GM21786 (cell line): ENCODE measurements at regions not wholly inside any gene's neighbourhood (a gene's known extent, or its start where the extent isn't known, plus 50 kb on each side); places are given as distances from the start of the nearest gene placed in this dataset.

Experiments
- ATAC-seq: cut with Tn5 transposase; IDR thresholded peaks from one replicate; pipeline ENCODE4 v1.9.1; 2021; ENCODE audit not compliant: unreplicated experiment

GRCh38 chr4:43766648-43767047 lies 682.0 kb downstream of the KCTD8 start:
- peak; percentile 37 for ATAC-seq

GRCh38 chr4:43776371-43776770 lies 672.2 kb downstream of the KCTD8 start:
- no peak for ATAC-seq

GRCh38 chr4:43778187-43778915 lies 670.3 kb downstream of the KCTD8 start:
- ATAC-seq, result peak; percentile 87

- ATAC-seq, result no peak
These were observed 667.5 kb downstream of the KCTD8 start for GRCh38 chr4:43781125-43781524.

DNA sequence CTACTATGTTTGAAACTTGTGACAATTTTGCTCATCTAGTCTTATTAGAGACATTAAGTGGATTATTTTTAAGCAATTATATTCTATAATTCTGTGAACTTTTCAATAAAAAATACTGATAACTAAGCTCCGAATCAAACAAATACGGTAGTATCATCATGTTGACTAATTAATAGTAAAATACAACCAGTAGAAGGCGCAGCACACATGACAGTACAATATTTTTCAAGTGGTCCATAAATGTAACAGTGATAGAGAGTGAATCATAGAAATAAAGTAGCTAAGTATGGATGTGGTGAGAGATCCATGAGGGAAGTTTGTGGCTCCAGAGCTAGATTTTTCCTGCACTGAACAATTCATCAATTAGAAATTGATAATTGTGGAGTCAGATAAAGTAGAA lies 666.2 kb downstream of the KCTD8 start:
- no peak for ATAC-seq

DNA sequence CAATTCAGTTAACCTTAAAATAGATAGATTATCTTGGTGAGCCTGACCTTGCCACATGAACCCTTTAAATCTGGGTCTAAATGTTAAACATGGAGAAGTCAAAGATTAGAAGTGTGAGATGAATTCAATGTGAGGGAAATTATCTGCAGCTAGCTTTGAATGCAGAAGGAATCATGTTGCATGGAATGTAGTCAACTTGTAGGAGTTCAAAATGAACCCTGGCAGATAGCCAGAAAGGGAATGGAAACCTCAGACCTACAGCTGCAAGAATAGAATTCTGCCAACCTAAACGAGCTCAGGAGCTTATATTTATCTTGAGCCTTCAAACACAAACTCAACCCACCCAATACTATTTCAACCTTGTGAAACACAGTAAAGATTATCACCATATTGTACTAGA lies 632.5 kb downstream of the KCTD8 start:
- no peak for ATAC-seq

DNA sequence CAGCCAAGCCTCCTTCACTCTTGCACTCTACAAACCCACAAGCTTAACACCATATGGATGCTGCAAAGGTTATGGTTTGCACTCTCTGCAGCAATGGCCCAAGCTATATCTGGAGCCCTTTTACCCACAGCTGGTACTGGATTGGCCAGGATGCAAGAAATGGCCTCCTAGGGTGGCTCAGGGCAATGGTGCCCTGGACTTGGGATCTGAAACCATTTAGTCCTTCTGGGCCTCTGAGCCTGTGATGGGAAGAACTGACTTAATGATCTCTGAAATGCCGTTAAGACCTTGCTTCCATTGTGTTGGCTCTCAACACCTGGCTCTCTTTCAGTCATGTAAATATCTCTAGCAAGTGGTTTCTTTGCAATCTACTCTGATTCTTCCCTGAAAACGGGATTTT lies 626.0 kb downstream of the KCTD8 start:
- ATAC-seq, result no peak

DNA sequence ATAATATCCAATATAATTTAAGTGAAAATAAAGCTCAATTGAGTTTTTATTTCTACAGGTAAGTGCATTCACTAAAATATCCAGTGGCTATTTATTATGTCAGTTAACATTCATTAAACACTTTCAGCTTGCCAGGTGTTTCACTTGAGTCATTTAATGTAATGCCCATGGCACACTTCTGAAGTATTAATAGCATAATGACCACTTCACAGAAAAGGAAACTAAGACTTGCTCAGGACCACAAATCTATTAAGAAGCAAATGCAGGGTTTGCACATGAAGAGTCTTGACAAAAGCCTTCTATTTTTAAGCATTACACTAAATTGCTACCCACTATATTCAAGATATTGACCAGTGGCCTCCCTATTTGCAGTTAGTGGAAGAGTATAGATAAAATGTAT lies 612.7 kb downstream of the KCTD8 start:
- ATAC-seq, result peak; percentile 58

GRCh38 chr4:43837171-43837570 lies 611.4 kb downstream of the KCTD8 start:
- no peak for ATAC-seq

GRCh38 chr4:43837604-43838003 lies 611.0 kb downstream of the KCTD8 start:
- no peak for ATAC-seq

- ATAC-seq, result no peak
These were observed 606.0 kb downstream of the KCTD8 start for GRCh38 chr4:43842594-43842993.

DNA sequence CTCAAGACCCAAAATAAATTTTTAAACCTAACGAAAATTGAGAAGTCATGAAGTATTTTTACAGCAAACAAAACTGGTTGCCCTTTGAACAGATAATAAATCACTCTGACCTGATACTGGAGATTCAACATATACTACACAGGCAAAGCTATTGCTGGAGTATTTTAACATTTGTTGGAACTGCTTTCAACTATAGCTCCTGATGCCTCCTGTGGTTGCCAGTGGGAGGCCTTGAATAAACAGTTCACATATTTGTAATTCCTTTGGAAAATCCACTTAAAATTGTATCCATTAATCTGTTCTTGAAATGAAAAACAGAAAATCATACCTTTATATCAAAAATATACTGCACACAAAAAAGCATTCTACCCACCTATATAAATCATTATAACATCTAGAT lies 605.1 kb downstream of the KCTD8 start:
- no peak for ATAC-seq

- no peak for ATAC-seq
These were observed 602.5 kb downstream of the KCTD8 start for GRCh38 chr4:43846111-43846587.

GRCh38 chr4:43853565-43854264 lies 594.9 kb downstream of the KCTD8 start:
- no peak for ATAC-seq

DNA sequence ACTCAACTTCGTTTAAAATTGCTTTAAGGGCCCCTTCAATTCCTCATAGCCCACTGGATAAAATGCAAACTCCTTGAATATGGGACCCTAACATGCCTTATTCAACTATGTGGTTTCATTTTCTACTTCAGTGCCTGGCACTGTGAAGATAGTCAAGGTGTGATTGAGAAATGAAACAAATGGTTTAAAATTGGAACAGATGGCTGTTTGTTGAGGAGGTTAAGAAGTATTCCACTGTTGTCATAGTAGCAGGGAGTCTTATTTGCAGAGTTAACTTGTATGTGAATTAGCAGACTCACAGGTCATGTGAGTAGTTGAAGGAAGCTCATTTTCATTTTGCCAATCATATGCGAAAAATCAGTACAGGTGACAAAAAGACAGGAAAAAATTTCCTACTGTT lies 593.3 kb downstream of the KCTD8 start:
- ATAC-seq, result no peak

DNA sequence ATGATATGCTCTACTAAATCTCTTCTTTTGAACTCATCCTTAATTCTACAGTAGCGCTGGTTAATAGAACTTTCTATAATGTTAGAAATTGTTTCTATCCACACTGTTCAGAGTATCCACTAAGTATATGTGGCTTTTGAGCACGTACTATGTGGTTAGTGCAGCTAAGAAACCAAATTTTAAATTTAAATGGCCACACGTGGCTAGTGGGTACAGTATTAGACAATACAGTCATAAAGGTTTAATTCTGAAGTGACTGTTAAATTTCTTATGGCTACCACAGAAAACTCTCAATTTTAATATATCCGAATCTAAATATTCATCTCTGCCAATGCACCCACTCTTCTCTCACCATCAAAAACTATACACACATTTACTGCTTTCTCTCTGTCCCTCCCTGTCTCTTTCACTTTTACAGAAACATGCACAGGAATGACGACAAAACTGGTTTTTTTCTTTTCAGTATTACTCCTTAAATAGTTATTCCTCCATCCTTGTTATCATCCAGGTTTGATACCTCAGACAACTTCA lies 583.9 kb downstream of the KCTD8 start:
- no peak for ATAC-seq

- ATAC-seq, result no peak
These were observed 580.7 kb downstream of the KCTD8 start for GRCh38 chr4:43867908-43868307.

GRCh38 chr4:43875655-43876054 lies 573.0 kb downstream of the KCTD8 start:
- ATAC-seq, result no peak

DNA sequence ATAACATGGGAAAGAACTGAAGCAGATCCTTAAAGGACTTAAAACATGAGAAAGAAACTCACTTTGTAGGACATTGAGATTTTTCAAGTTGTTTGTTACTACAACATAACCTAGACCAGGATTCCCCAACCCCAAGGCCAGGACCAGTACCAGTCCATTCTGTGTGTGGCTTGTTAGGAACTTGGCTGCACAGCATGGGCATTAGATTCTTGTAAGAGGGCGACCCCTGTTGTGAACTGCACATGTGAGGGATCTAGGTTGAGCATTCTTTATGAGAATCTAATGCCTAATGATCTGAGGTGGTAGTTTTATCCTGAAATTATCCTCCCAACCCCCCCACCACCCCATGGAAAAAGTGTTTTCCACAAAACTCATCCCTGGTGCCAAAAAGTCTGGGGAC lies 566.1 kb downstream of the KCTD8 start:
- ATAC-seq, result no peak

DNA sequence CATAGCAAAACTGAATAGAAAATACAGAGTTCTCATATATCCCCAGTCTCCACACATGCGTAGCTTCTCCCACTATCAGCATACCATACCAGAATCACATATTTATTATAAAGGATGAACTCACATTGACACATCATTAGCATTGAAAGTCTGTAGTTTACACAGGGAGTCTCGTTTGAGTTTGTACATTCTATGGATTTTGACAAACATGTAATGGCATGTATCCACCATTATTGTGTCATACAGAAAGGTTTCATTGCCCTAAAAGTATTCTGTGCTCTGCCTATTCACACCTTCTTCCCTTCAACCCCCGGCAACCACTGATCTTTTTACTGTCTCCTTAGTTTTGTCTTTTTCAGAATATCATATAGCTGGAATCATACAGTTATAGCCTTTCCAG lies 562.4 kb downstream of the KCTD8 start:
- no peak for ATAC-seq

DNA sequence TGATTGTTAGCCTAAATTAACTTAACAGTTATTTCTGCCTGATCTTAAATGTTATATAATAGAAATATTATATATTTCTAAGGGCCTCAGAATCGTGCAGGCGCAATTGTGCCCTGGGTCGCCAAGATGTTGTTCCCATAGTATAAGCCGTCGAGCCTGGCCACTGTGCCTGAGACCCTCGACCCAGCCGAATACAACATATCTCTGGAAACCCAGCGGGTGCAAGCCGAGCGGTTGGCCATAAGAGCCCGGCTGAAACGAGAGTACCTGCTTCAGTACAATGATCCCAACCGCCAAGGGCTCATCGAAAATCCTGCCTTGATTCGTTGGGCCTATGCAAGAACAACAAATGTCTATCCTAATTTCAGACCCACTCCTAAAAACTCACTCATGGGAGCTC lies 549.8 kb downstream of the KCTD8 start:
- ATAC-seq, result no peak

DNA sequence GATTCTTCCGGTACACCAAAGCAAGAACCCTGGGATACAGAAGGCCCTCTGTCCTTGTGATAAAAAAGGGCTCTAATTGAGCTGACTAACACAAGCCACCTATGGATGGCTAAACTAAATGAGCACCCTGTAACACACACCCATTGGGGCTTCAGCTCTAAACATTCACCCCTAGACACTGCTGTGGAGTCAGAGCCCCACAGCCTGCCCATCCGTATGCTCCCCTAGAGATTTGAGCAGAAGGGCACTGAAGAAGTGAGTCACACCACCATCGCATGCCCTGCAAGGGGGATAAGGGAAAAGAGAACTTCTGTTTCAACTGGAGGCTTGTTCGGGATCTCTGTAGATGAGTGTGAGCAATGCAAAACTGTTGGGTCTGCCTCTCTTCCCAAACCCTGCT lies 545.2 kb downstream of the KCTD8 start:
- ATAC-seq, result no peak
